SK-N-SH (cell line): ENCODE measurements at regions not wholly inside any gene's neighbourhood (a gene's known extent, or its start where the extent isn't known, plus 50 kb on each side); places are given as distances from the start of the nearest gene placed in this dataset.
A peak's percentile ranks its signal among the peaks of the same experiment; 100 is the strongest.

Experiments
- CTCF ChIA-PET: fragments of 300-600, 350-600 bp; formaldehyde crosslinking; extraction: SDS; loops from one replicate; lab custom pipeline; 2021; lab: Yijun Ruan, JAX
- POLR2A ChIA-PET: fragments of 350-600 bp; sonication (Branson Sonifier 250); formaldehyde crosslinking; extraction: SDS; loops from one replicate; lab custom pipeline; 2020; ENCODE audit warnings: antibody characterized with exemption, inconsistent platforms; lab: Yijun Ruan, JAX
- DNase-seq: peaks from one replicate; pipeline ENCODE4 v3.0.0; 2012
- H2AFZ ChIP-seq: fragments of 200-600 bp; sonication (generic); 2 replicates; pipeline ENCODE4 v1.8.1; 2016; ENCODE audit warnings: antibody characterized with exemption, mild to moderate bottlenecking, low read depth
- H3F3A ChIP-seq: fragments of 200-600 bp; sonication (generic); replicated peaks from 2 replicates; pipeline ENCODE3; 2016; ENCODE audit warnings: antibody characterized with exemption, mild to moderate bottlenecking; ENCODE audit not compliant: insufficient read depth
- H3K27ac ChIP-seq, 2 experiments: fragments of 200-500 bp in 1 of 2; fragments of 200-600 bp in 1 of 2; sonication (Bioruptor generic) in 1 of 2; sonication (generic), shearing (Covaris generic) in 1 of 2; 2 replicates each; pipeline versions ENCODE4 v1.5.1 to v1.6.1; 2014 to 2016; ENCODE audit warnings: low read depth in 2 of 2, inconsistent platforms in 1 of 2, low read length in 1 of 2, mild to moderate bottlenecking in 1 of 2, mixed read lengths in 1 of 2
- H3K27me3 ChIP-seq: fragments of 200-600 bp; sonication (generic), shearing (Covaris generic); 2 replicates; pipeline ENCODE4 v1.6.1; 2016; ENCODE audit warnings: mixed run types; ENCODE audit not compliant: insufficient read depth
- H3K36me3 ChIP-seq, 2 experiments: fragments of 200-500 bp in 1 of 2; fragments of 200-600 bp in 1 of 2; sonication (Bioruptor generic) in 1 of 2; sonication (generic) in 1 of 2; replicated peaks in 1 of 2; 2 replicates each; pipeline versions ENCODE3 to v1.5.1; 2014 to 2016; ENCODE audit warnings: low read length in 1 of 2, mild to moderate bottlenecking in 1 of 2; ENCODE audit not compliant: insufficient read depth in 2 of 2, control insufficient read depth in 1 of 2
- H3K4me1 ChIP-seq, 2 experiments: fragments of 200-500 bp in 1 of 2; fragments of 200-600 bp in 1 of 2; sonication (Bioruptor generic) in 1 of 2; sonication (generic), shearing (Covaris generic) in 1 of 2; 2 replicates each; pipeline versions ENCODE4 v1.5.1 to v1.6.1; 2014 to 2016; ENCODE audit warnings: low read depth in 1 of 2, low read length in 1 of 2, mixed run types in 1 of 2; ENCODE audit not compliant: insufficient read depth in 2 of 2, control insufficient read depth in 1 of 2
- H3K4me2 ChIP-seq: fragments of 200-600 bp; sonication (generic), shearing (Covaris generic); 2 replicates; pipeline ENCODE4 v1.6.1; 2017; ENCODE audit warnings: mixed run types
- H3K4me3 ChIP-seq, 2 experiments: fragments of 200-500 bp in 1 of 2; fragments of 200-600 bp in 1 of 2; sonication (Bioruptor generic) in 1 of 2; sonication (generic), shearing (Covaris generic) in 1 of 2; 2 replicates each; pipeline versions ENCODE4 v1.5.1 to v1.8.1; 2014 to 2016; ENCODE audit warnings: low read depth in 2 of 2, inconsistent platforms in 1 of 2, low read length in 1 of 2, mild to moderate bottlenecking in 1 of 2, mixed read lengths in 1 of 2, moderate library complexity in 1 of 2
- H3K79me2 ChIP-seq: fragments of 200-600 bp; sonication (generic); 2 replicates; pipeline ENCODE4 v1.8.1; 2017; ENCODE audit warnings: mild to moderate bottlenecking; ENCODE audit not compliant: insufficient read depth
- H3K9ac ChIP-seq: fragments of 200-600 bp; sonication (generic); 2 replicates; pipeline ENCODE4 v1.6.1; 2017; ENCODE audit warnings: mixed run types
- H3K9me2 ChIP-seq: fragments of 200-600 bp; sonication (generic); 2 replicates; pipeline ENCODE4 v1.6.1; 2017; ENCODE audit warnings: mixed run types
- H3K9me3 ChIP-seq: fragments of 200-600 bp; sonication (generic); 2 replicates; pipeline ENCODE4 v1.6.1; 2017; ENCODE audit warnings: mixed run types, mild to moderate bottlenecking, moderate library complexity
- H4K20me1 ChIP-seq: fragments of 200-600 bp; sonication (generic); 2 replicates; pipeline ENCODE4 v1.6.1; 2017; ENCODE audit warnings: mild to moderate bottlenecking, mixed run types; ENCODE audit not compliant: insufficient read depth
- FOSL2 ChIP-seq: IDR thresholded peaks from 2 replicates; pipeline ENCODE4 v1.4.0; 2012; ENCODE audit warnings: low read depth, mild to moderate bottlenecking, moderate library complexity, borderline replicate concordance
- FOXM1 ChIP-seq: IDR thresholded peaks from 2 replicates; pipeline ENCODE4 v1.4.0; 2012; ENCODE audit warnings: low read depth, mild to moderate bottlenecking
- JUND ChIP-seq: IDR thresholded peaks from 2 replicates; pipeline ENCODE4 v1.4.0; 2012
- MXI1 ChIP-seq: IDR thresholded peaks from 2 replicates; pipeline ENCODE4 v1.6.1; 2012; ENCODE audit warnings: mild to moderate bottlenecking, low read depth, low read length, improper control_type of control experiment
- NFIC ChIP-seq: IDR thresholded peaks from 2 replicates; pipeline ENCODE4 v1.4.0; 2012; ENCODE audit warnings: borderline replicate concordance
- NRF1 ChIP-seq: IDR thresholded peaks from 2 replicates; pipeline ENCODE4 v1.6.1; 2012; ENCODE audit warnings: low read depth, mild to moderate bottlenecking, low read length
- PBX3 ChIP-seq: IDR thresholded peaks from 2 replicates; pipeline ENCODE4; 2012
- POLR2AphosphoS5 ChIP-seq: IDR thresholded peaks from 2 replicates; pipeline ENCODE4 v1.6.1; 2012; ENCODE audit warnings: low read depth, low read length
- RAD21 ChIP-seq: IDR thresholded peaks from 2 replicates; pipeline ENCODE4 v1.6.1; 2012; ENCODE audit warnings: mild to moderate bottlenecking, low read length
- REST ChIP-seq: IDR thresholded peaks from 2 replicates; pipeline ENCODE4 v1.6.1; 2012; ENCODE audit warnings: mild to moderate bottlenecking, low read depth, low read length, moderate library complexity
- SIN3A ChIP-seq: IDR thresholded peaks from 2 replicates; pipeline ENCODE4 v1.6.1; 2012; ENCODE audit warnings: low read depth, mild to moderate bottlenecking, low read length, moderate library complexity, borderline replicate concordance
- TAF1 ChIP-seq: IDR thresholded peaks from 2 replicates; pipeline ENCODE4 v1.6.1; 2012; ENCODE audit warnings: low read depth, mild to moderate bottlenecking, low read length, moderate library complexity, borderline replicate concordance
- TCF12 ChIP-seq: IDR thresholded peaks from 2 replicates; pipeline ENCODE4 v1.4.0; 2012
- USF2 ChIP-seq: fragments of 150-350 bp; IDR thresholded peaks from 2 replicates; pipeline ENCODE4 v1.6.1; 2017; ENCODE audit warnings: antibody characterized with exemption, low read length, low read depth, borderline replicate concordance
- YY1 ChIP-seq: IDR thresholded peaks from 2 replicates; pipeline ENCODE4 v1.4.0; 2012; ENCODE audit warnings: low read depth, mild to moderate bottlenecking
- WGBS: methylation state at CpG from one replicate; pipeline ENCODE4 v1.1.6; 2017; ENCODE audit warnings: low lambda C conversion rate; 5-methylcytosine and 5-hydroxymethylcytosine counted together

- peak; percentile 35 for TF ChIP-seq PBX3
- no peak for TF ChIP-seq TAF1
- H3K4me1 ChIP-seq, result peaks cover 0 to 6% of the 10 kb centered on the region in 2 experiments; a peak in 2 of 4 replicates
- WGBS, result 35% methylated on average over 2 of the region's 2 CpGs
- no peaks in the 10 kb centered on the region for H3K27me3 ChIP-seq
- H3K36me3 ChIP-seq, result no peaks in the 10 kb centered on the region
- H3F3A ChIP-seq, result peaks cover under 1% of the 10 kb centered on the region
- H3K9me3 ChIP-seq, result no peaks in the 10 kb centered on the region
- peak overlapping the region; percentile 11; the same call in 1 of the 2 replicates for H3K4me2 ChIP-seq
- H3K9ac ChIP-seq, result no peak overlapping the region
- CTCF ChIA-PET, result no interaction called here
- H3K79me2 ChIP-seq, result no peaks in the 10 kb centered on the region
- no peak overlapping the region for H3K4me3 ChIP-seq
- no peak for DNase-seq
- no peaks in the 10 kb centered on the region for H4K20me1 ChIP-seq
- POLR2A ChIA-PET, result no interaction called here
- peak overlapping the region in 1 of 2 experiments; percentile 7; a peak in 1 of 4 replicates for H3K27ac ChIP-seq
- H3K9me2 ChIP-seq, result no peaks in the 10 kb centered on the region
- H2AFZ ChIP-seq, result peak overlapping the region; percentile 53
Observed at GRCh38 chr1:70760154-70760553, 287.5 kb downstream of the PTGER3 start.

GRCh38 chr1:70762386-70762785 lies 285.2 kb downstream of the PTGER3 start:
- TF ChIP-seq POLR2AphosphoS5, result no peak
- POLR2A ChIA-PET, result no interaction called here
- Histone ChIP-seq H3K79me2 (no peaks in the 10 kb centered on the region), H3K9ac (no peak overlapping the region), H3K4me2 (no peak overlapping the region), H3K27ac (no peak overlapping the region), H4K20me1 (no peaks in the 10 kb centered on the region), H3K9me2 (no peaks in the 10 kb centered on the region), H2AFZ (no peak overlapping the region), H3K4me3 (no peak overlapping the region), H3K27me3 (no peaks in the 10 kb centered on the region), H3K36me3 (no peaks in the 10 kb centered on the region), H3K9me3 (no peaks in the 10 kb centered on the region), H3K4me1 (peaks cover 0 to 20% of the 10 kb centered on the region in 2 experiments; a peak in 2 of 4 replicates), H3F3A (peaks cover 14% of the 10 kb centered on the region)
- DNase-seq, result no peak
- 75% methylated on average over 2 of the region's 2 CpGs for WGBS
- CTCF ChIA-PET, result interaction anchor here (0.7 kb wide), 1 partner anchor 77 kb away, joined by 3 read pairs; no protein-coding TSS in a partner anchor

- CTCF ChIA-PET, result no interaction called here
- 12% methylated on average over 2 of the region's 2 CpGs for WGBS
- DNase-seq, result no peak
- TF ChIP-seq USF2 (no peak), REST (no peak), NRF1 (no peak), FOSL2 (peak; percentile 55; the same call in 1 of the 2 replicates), TCF12 (peak; percentile 60; the same call in 1 of the 2 replicates), MXI1 (no peak), SIN3A (no peak), JUND (peak; percentile 60), FOXM1 (no peak), RAD21 (no peak), PBX3 (peak; percentile 50), NFIC (peak; percentile 18; the same call in 1 of the 2 replicates), YY1 (no peak)
Observed at GRCh38 chr1:70764747-70765146, 282.9 kb downstream of the PTGER3 start.

More at GRCh38 chr1:70764747-70765146, 282.9 kb downstream of the PTGER3 start:
- Histone ChIP-seq H3K27me3 (no peaks in the 10 kb centered on the region), H3F3A (peaks cover 26% of the 10 kb centered on the region), H3K27ac (peak overlapping the region in 1 of 2 experiments; percentile 47; a peak in 2 of 4 replicates), H3K4me2 (peak overlapping the region; percentile 57), H2AFZ (peak overlapping the region; percentile 43; the same call in 1 of the 2 replicates), H3K9ac (no peak overlapping the region), H3K79me2 (no peaks in the 10 kb centered on the region), H3K4me1 (peaks cover 0 to 20% of the 10 kb centered on the region in 2 experiments; a peak in 2 of 4 replicates), H3K36me3 (no peaks in the 10 kb centered on the region), H4K20me1 (no peaks in the 10 kb centered on the region), H3K4me3 (no peak overlapping the region), H3K9me3 (no peaks in the 10 kb centered on the region), H3K9me2 (no peaks in the 10 kb centered on the region)
- POLR2A ChIA-PET, result no interaction called here
